GM13977 (cell line): ENCODE measurements at regions not wholly inside any gene's neighbourhood (a gene's known extent, or its start where the extent isn't known, plus 50 kb on each side); places are given as distances from the start of the nearest gene placed in this dataset.
A peak's percentile ranks its signal among the peaks of the same experiment; 100 is the strongest.

ENCODE experiments used
- DNase-seq: peaks from one replicate; pipeline ENCODE4 v3.0.0; 2012; ENCODE audit warnings: low spot score
- CTCF ChIP-seq: IDR thresholded peaks from 2 replicates; pipeline ENCODE4 v1.5.1; 2012; ENCODE audit warnings: mild to moderate bottlenecking, control low read depth; ENCODE audit not compliant: insufficient read depth; ENCODE audit errors: extremely low read depth, missing control alignments
- in situ Hi-C: fragments of 300-500 bp; cut with MboI; formaldehyde crosslinking; loops from one replicate; pipeline ENCODE4 v1.12.0; 2022; ENCODE audit warnings: low sequenced_read_pairs, low pct_unique_long_range_greater_than_20kb, mixed read lengths, inconsistent platforms; ENCODE audit not compliant: unreplicated experiment

GRCh38 chr14:46490238-46490685 is 161.3 kb downstream of the RPL10L start:
- in situ Hi-C loops = no loop called here
- peak; percentile 12 for DNase-seq
- TF ChIP-seq CTCF = peak; percentile 58

DNA sequence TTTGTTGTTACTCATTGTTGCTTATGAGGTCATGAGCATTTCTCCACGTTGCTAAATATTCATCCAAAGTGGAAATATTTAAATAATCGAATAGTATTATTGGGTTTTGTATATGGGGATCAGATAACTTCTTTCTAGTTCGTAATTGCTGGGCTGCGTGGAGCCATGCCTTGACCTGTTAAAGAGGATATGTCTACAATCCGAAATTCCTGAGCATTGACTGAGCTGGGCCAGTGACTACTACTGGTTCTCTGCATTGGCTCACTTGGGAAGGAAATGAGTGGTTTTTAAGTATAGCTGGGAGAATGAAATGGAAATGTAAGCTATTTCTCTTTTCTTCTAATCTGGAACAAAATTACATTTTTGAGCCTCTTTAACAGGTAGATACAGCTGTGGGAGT is 163.2 kb downstream of the RPL10L start:
- no peak for TF ChIP-seq CTCF
- in situ Hi-C loops = no loop called here
- DNase-seq = no peak

GRCh38 chr14:46487582-46488350 is 163.8 kb downstream of the RPL10L start:
- in situ Hi-C loops = no loop called here
- TF ChIP-seq CTCF = no peak
- DNase-seq = no peak

- TF ChIP-seq CTCF = no peak
- in situ Hi-C loops = no loop called here
- DNase-seq = no peak
Observed at GRCh38 chr14:46482200-46482599, 169.4 kb downstream of the RPL10L start.

DNA sequence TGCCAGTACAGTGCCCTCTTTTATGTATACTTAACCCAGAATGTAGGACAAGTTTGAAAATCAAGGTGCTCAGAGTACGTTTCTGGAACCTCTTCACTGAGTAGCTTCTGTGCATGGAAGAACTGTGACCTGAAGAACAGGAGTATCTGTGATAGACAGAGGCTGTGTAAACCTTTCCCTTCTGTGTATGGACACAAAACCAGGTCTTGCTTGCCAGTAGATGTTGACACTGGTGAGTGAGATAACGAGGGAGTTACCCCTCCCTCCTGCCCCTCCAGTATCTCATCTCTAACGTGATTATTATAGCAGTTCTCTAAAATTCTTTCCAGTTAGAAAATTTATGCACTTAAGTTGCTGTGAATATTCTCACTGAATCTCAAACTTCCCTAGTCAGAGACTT is 170.8 kb downstream of the RPL10L start:
- in situ Hi-C loops = no loop called here
- no peak for DNase-seq

GRCh38 chr14:46472261-46472660 is 179.3 kb downstream of the RPL10L start:
- DNase-seq = no peak
- TF ChIP-seq CTCF = no peak
- in situ Hi-C loops = no loop called here

More for the DNA sequence above, 170.8 kb downstream of the RPL10L start:
- TF ChIP-seq CTCF = no peak
